ENCODE measurements at regions not wholly inside any gene's neighbourhood (a gene's known extent, or its start where the extent isn't known, plus 50 kb on each side); places are given as distances from the start of the nearest gene placed in this dataset.

- Mint-ChIP-seq H3K36me3 (ENCODE audit: low read depth) (no peaks in the 10 kb centered on the region), H3K27ac (no peak overlapping the region), H3K9me3 (ENCODE audit: insufficient read depth) (no peaks in the 10 kb centered on the region), H3K4me1 (ENCODE audit: low read depth) (no peaks in the 10 kb centered on the region), H3K4me3 (no peak overlapping the region), H3K27me3 (ENCODE audit: low read depth) (peaks cover 2% of the 10 kb centered on the region)
- POLR2A ChIA-PET = no interaction called here
- DNase-seq (no peak), ATAC-seq (no peak)
- CTCF ChIA-PET = interaction anchor here (1.4 kb wide), 1 partner anchor 9 kb away, joined by 3 read pairs; no protein-coding TSS in a partner anchor
Measured at GRCh38 chr4:144906181-144906925, 191.6 kb downstream of the ANAPC10 start.

GRCh38 chr4:144910723-144911122 lies 187.3 kb downstream of the ANAPC10 start:
- no peak for DNase-seq
- H3K27me3 Mint-ChIP-seq (ENCODE audit: low read depth) = peaks cover 2% of the 10 kb centered on the region
- ChIA-PET POLR2A (no interaction called here), CTCF (no interaction called here)
- H3K9me3 Mint-ChIP-seq (ENCODE audit: insufficient read depth) = no peaks in the 10 kb centered on the region
- H3K4me1 Mint-ChIP-seq (ENCODE audit: low read depth) = no peaks in the 10 kb centered on the region
- no peak overlapping the region for H3K4me3 Mint-ChIP-seq
- H3K27ac Mint-ChIP-seq = no peak overlapping the region
- ATAC-seq = no peak
- no peaks in the 10 kb centered on the region for H3K36me3 Mint-ChIP-seq (ENCODE audit: low read depth)
